Pancreas (tissue), 10 donors: ENCODE measurements at regions not wholly inside any gene's neighbourhood (a gene's known extent, or its start where the extent isn't known, plus 50 kb on each side); places are given as distances from the start of the nearest gene placed in this dataset.

ENCODE experiments used
- ATAC-seq, 4 donors: fragments of 200-7000 bp; cut with Tn5 transposase; one replicate each; pipeline versions ENCODE4 v1.8.0 to v1.9.1; 2020; ENCODE audit warnings: mild to moderate bottlenecking in 4 of 4, moderate library complexity in 4 of 4
- DNase-seq, 6 donors: peaks; one replicate each; pipeline ENCODE4 v3.0.0-alpha.2; 2020
- FAIRE-seq: peaks from 2 replicates; lab custom pipeline; 2012; peaks lifted over from hg19 to GRCh38; lab: Jason Lieb, UNC
- H3K27ac ChIP-seq, 4 donors: fragments of 200-600 bp; sonication (generic); 1 replicate in 3 of 4; 2 replicates in 1 of 4; pipeline versions ENCODE4 v1.5.0 to v1.8.0; 2020
- H3K27me3 ChIP-seq, 4 donors: fragments of 200-600 bp; one replicate each; pipeline ENCODE4 v1.8.0; 2021
- H3K36me3 ChIP-seq, 3 donors: fragments of 200-600 bp; sonication (generic) in 1 of 3; one replicate each; pipeline versions ENCODE4 v1.5.0 to v1.8.0; 2020 to 2021
- H3K4me1 ChIP-seq, 3 donors: fragments of 200-600 bp; one replicate each; pipeline ENCODE4 v1.8.0; 2021
- H3K4me3 ChIP-seq, 4 donors: fragments of 200-600 bp; sonication (generic) in 2 of 4; one replicate each; pipeline versions ENCODE4 v1.5.0 to v1.8.0; 2020 to 2021
- H3K9me3 ChIP-seq, 4 donors: fragments of 200-600 bp; one replicate each; pipeline ENCODE4 v1.8.0; 2021
- CTCF ChIP-seq, 4 donors: fragments of 200-600 bp; sonication (generic) in 3 of 4; IDR thresholded peaks; one replicate each; pipeline versions ENCODE4 v1.5.0 to v1.8.0; 2021; ENCODE audit warnings: antibody characterized with exemption in 4 of 4
- WGBS, 2 donors: extraction: QIAGEN DNeasy Blood & Tissue Kit; methylation state at CpG; one replicate each; pipeline ENCODE4 v1.1.7; 2013; 5-methylcytosine and 5-hydroxymethylcytosine counted together
- intact Hi-C, 3 donors: fragments of 100-400 bp; cut with DNase I; formaldehyde crosslinking; loops; one replicate each; pipeline versions ENCODE4 v1.11.1 to v1.14.2; 2022
- donor health status: healthy with polysubstance abuse.
- donor health status: DM: no; HTN: no; CAD: no; lungs with moderate emphysema.
- donor health status: DM: no; HTN: no; CAD: no.
- donor health status: control.
- donor health status: control.
- donor health status: Bipolar disorder and iron deficiency.
- donor health status: DM: yes; HTN: yes; CAD: no.
- donor health status: DM: no; HTN: no; CAD: no.
- donor health status: DM: no; HTN: no; CAD: no.
- donor health status: DM: yes; HTN: yes; CAD: no.

DNA sequence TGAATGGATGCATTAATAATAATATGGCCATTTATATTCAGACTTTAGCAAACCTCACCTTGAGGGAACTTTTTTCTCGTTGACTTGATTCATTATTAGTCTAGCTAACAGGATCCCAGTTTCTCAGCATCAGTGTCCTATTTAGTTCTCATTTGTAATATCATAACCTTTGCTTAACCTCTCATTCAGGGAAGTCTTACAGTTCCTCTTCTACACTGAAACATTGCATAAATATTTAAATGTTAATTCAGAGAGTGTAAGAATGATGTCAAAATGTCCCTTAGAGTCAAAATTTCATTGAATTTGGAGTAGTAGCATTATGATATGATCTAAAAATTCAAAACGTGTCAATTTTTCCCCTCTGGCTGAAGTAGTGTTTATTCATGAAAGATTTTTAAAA lies 650.1 kb downstream of the EFNA5 start:
- Histone ChIP-seq H3K4me1 (no peaks in the 10 kb centered on the region), H3K9me3 (no peaks in the 10 kb centered on the region), H3K4me3 (no peak overlapping the region), H3K27ac (no peak overlapping the region), H3K36me3 (no peaks in the 10 kb centered on the region), H3K27me3 (no peaks in the 10 kb centered on the region)
- FAIRE-seq, result no peak
- 50 to 65% methylated on average over 2 of the region's 2 CpGs for WGBS, 2 donors
- DNase-seq, result no peak
- TF ChIP-seq CTCF (IDR thresholded peaks at IDR 0.05), result no peak
- intact Hi-C loops, result no loop called here
- ATAC-seq, result no peak

GRCh38 chr5:107017616-107018015 lies 653.1 kb downstream of the EFNA5 start:
- Histone ChIP-seq H3K27ac (no peak overlapping the region), H3K36me3 (no peaks in the 10 kb centered on the region), H3K27me3 (no peaks in the 10 kb centered on the region), H3K4me3 (no peak overlapping the region), H3K9me3 (no peaks in the 10 kb centered on the region), H3K4me1 (no peaks in the 10 kb centered on the region)
- DNase-seq, result no peak
- no peak for FAIRE-seq
- 59 to 62% methylated on average over 1 of the region's 1 CpG for WGBS, 2 donors
- intact Hi-C loops, result no loop called here
- no peak for TF ChIP-seq CTCF (IDR thresholded peaks at IDR 0.05)
- ATAC-seq, result no peak

- FAIRE-seq (no peak), ATAC-seq (no peak), DNase-seq (no peak)
- Histone ChIP-seq H3K4me1 (no peaks in the 10 kb centered on the region), H3K9me3 (no peaks in the 10 kb centered on the region), H3K27ac (no peak overlapping the region), H3K36me3 (no peaks in the 10 kb centered on the region), H3K4me3 (no peak overlapping the region), H3K27me3 (no peaks in the 10 kb centered on the region)
- 88 to 92% methylated on average over 10 of the region's 10 CpGs for WGBS, 2 donors
- intact Hi-C loops, result no loop called here
- TF ChIP-seq CTCF (IDR thresholded peaks at IDR 0.05), result no peak
These were observed 658.4 kb downstream of the EFNA5 start for GRCh38 chr5:107012371-107012770.

DNA sequence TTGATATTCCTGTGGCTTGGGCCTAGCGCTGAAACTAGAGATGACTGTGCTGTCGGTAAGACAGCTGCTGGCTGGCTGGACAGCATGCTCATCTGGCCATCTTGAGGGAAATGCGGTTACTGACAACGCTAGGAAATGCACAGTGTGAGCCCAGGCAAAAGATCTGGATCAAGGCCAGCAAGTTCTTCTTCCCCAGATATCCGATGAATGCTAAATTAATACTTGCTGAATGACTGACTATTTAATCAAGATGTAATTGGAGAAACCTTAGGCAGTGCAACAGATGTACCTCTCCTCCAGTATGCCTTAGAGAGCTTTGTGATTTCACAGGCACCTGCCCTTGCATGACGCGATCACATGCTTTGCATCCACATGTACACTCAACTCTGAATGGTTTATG lies 659.1 kb downstream of the EFNA5 start:
- no peak for FAIRE-seq
- intact Hi-C loops, result no loop called here
- H3K4me3 ChIP-seq, result no peak overlapping the region
- no peak overlapping the region for H3K27ac ChIP-seq
- no peak for DNase-seq
- no peak for ATAC-seq
- WGBS, 2 donors, result 91% methylated on average over 7 of the region's 7 CpGs
- H3K27me3 ChIP-seq, result no peaks in the 10 kb centered on the region
- no peak for TF ChIP-seq CTCF (IDR thresholded peaks at IDR 0.05)
- H3K36me3 ChIP-seq, result no peaks in the 10 kb centered on the region
- H3K4me1 ChIP-seq, result no peaks in the 10 kb centered on the region
- H3K9me3 ChIP-seq, result no peaks in the 10 kb centered on the region

DNA sequence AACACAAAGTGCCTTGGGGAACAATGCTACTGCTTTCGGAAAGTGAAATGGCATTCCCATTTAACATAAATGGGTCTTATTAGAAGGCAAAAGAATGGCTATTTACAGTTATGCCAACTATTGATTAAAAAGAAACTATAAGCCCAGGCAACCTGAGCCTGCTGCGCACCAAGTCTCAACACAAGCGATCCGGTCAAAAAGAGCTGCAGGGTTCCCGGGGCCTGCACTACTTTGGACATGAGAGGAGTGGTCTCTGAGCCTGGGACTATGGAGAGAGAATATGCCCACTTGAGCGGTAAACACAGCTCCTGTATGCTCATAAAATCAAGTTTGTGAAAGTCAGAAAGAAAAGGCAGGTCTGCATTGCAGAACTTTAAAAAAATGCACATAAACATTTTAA lies 660.7 kb downstream of the EFNA5 start:
- FAIRE-seq, result no peak
- TF ChIP-seq CTCF (IDR thresholded peaks at IDR 0.05), result no peak
- no peaks in the 10 kb centered on the region for H3K36me3 ChIP-seq
- no peaks in the 10 kb centered on the region for H3K27me3 ChIP-seq
- H3K4me1 ChIP-seq, result no peaks in the 10 kb centered on the region
- no peak for DNase-seq
- no peak overlapping the region for H3K27ac ChIP-seq
- WGBS, 2 donors, result 94% methylated on average over 6 of the region's 6 CpGs
- intact Hi-C loops, result no loop called here
- H3K9me3 ChIP-seq, result no peaks in the 10 kb centered on the region
- no peak overlapping the region for H3K4me3 ChIP-seq
- ATAC-seq, result no peak
